ENCODE measurements at regions not wholly inside any gene's neighbourhood (a gene's known extent, or its start where the extent isn't known, plus 50 kb on each side); places are given as distances from the start of the nearest gene placed in this dataset.

- no peak for DNase-seq (ENCODE audit: extremely low read depth, low read depth)
- TF ChIP-seq CTCF (IDR thresholded peaks at IDR 0.05; ENCODE audit: low read depth, low read length, missing control alignments) = no peak
Observed at GRCh38 chr2:65681503-65681902, 249.1 kb upstream of the SPRED2 start.

GRCh38 chr2:65678779-65679391, 246.5 kb upstream of the SPRED2 start:
- DNase-seq (ENCODE audit: extremely low read depth, low read depth) = no peak
- no peak for TF ChIP-seq CTCF (IDR thresholded peaks at IDR 0.05; ENCODE audit: low read depth, low read length, missing control alignments)
- no peak overlapping the region for H3K4me3 ChIP-seq (replicated peaks; ENCODE audit: low read depth, low read length)

More at GRCh38 chr2:65681503-65681902, 249.1 kb upstream of the SPRED2 start:
- H3K4me3 ChIP-seq (replicated peaks; ENCODE audit: low read depth, low read length) = no peak overlapping the region

GRCh38 chr2:65675350-65675749, 243.0 kb upstream of the SPRED2 start:
- no peak overlapping the region for H3K4me3 ChIP-seq (replicated peaks; ENCODE audit: low read depth, low read length)
- no peak for DNase-seq (ENCODE audit: extremely low read depth, low read depth)
- no peak for TF ChIP-seq CTCF (IDR thresholded peaks at IDR 0.05; ENCODE audit: low read depth, low read length, missing control alignments)

GRCh38 chr2:65671670-65672242, 239.4 kb upstream of the SPRED2 start:
- H3K4me3 ChIP-seq (replicated peaks; ENCODE audit: low read depth, low read length) = no peak overlapping the region
- no peak for TF ChIP-seq CTCF (IDR thresholded peaks at IDR 0.05; ENCODE audit: low read depth, low read length, missing control alignments)
- no peak for DNase-seq (ENCODE audit: extremely low read depth, low read depth)

GRCh38 chr2:65669574-65669973, 237.2 kb upstream of the SPRED2 start:
- H3K4me3 ChIP-seq (replicated peaks; ENCODE audit: low read depth, low read length) = no peak overlapping the region
- TF ChIP-seq CTCF (IDR thresholded peaks at IDR 0.05; ENCODE audit: low read depth, low read length, missing control alignments) = no peak
- no peak for DNase-seq (ENCODE audit: extremely low read depth, low read depth)

- no peak for TF ChIP-seq CTCF (IDR thresholded peaks at IDR 0.05; ENCODE audit: low read depth, low read length, missing control alignments)
- no peak overlapping the region for H3K4me3 ChIP-seq (replicated peaks; ENCODE audit: low read depth, low read length)
- DNase-seq (ENCODE audit: extremely low read depth, low read depth) = no peak
Observed at GRCh38 chr2:65668744-65669143, 236.3 kb upstream of the SPRED2 start.

All from HFF-Myc (cell line).